ENCODE measurements at regions not wholly inside any gene's neighbourhood (a gene's known extent, or its start where the extent isn't known, plus 50 kb on each side); places are given as distances from the start of the nearest gene placed in this dataset.
"Not testable (repeated sequence)": the region's sequence is repeated elsewhere in the genome, so short reads cannot be mapped to it uniquely, and the experiment has no call there.

- not testable (repeated sequence) for H3F3A ChIP-seq (ENCODE audit: control insufficient read depth, insufficient read depth); H3K79me2 ChIP-seq (ENCODE audit: control insufficient read depth, low read length); H3K27ac ChIP-seq (ENCODE audit: low read depth, low read length); H3K4me3 ChIP-seq (ENCODE audit: low read length); H3K4me2 ChIP-seq (ENCODE audit: low read length); H3K36me3 ChIP-seq (ENCODE audit: control insufficient read depth, low read length); H3K27me3 ChIP-seq (ENCODE audit: control insufficient read depth, low read length); H4K20me1 ChIP-seq (ENCODE audit: control insufficient read depth, insufficient read depth, low read depth, low read length); H3K9me2 ChIP-seq (replicated peaks; ENCODE audit: control insufficient read depth, low read length); H3K4me1 ChIP-seq (ENCODE audit: control insufficient read depth, low read length); H3K9me3 ChIP-seq (ENCODE audit: control insufficient read depth, insufficient read depth, low read length)
These were observed 452.1 kb downstream of the NR4A2 start for GRCh38 chr2:155880382-155880781.

DNA sequence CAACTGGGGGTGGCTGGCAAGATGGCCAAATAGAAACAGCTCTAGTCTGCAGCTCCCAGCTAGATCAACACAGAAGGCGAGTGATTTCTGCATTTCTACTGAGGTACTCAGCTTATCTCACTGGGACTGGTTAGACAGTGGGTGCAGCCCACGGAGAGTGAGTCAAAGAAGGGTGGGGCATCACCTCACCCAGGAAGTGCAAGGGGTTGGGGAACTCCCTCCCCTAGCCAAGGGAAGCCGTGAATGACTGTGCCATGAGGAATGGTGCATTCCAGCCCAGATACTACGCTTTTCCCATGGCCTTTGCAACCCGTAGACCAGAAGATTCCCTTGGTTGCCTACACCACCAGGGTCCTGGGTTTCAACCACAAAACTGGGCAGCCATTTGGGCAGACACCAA is 452.6 kb downstream of the NR4A2 start:
- H3K9me2 ChIP-seq (replicated peaks; ENCODE audit: control insufficient read depth, low read length); H3K27me3 ChIP-seq (ENCODE audit: control insufficient read depth, low read length); H3F3A ChIP-seq (ENCODE audit: control insufficient read depth, insufficient read depth); H3K27ac ChIP-seq (ENCODE audit: low read depth, low read length); H3K4me3 ChIP-seq (ENCODE audit: low read length); H3K79me2 ChIP-seq (ENCODE audit: control insufficient read depth, low read length); H3K4me1 ChIP-seq (ENCODE audit: control insufficient read depth, low read length); H3K36me3 ChIP-seq (ENCODE audit: control insufficient read depth, low read length); H4K20me1 ChIP-seq (ENCODE audit: control insufficient read depth, insufficient read depth, low read depth, low read length); H3K4me2 ChIP-seq (ENCODE audit: low read length); H3K9me3 ChIP-seq (ENCODE audit: control insufficient read depth, insufficient read depth, low read length): not testable (repeated sequence)

GRCh38 chr2:155872396-155872795 is 460.1 kb downstream of the NR4A2 start:
- no peaks in the 10 kb centered on the region for H3K4me1 ChIP-seq (ENCODE audit: control insufficient read depth, low read length)
- TF ChIP-seq EZH2phosphoT487 (IDR thresholded peaks at IDR 0.05; ENCODE audit: borderline replicate concordance, low read length) (no peak), CTCF (IDR thresholded peaks at IDR 0.05; ENCODE audit: low read depth, low read length, poor library complexity, severe bottlenecking) (no peak)
- H3K4me3 ChIP-seq (ENCODE audit: low read length): no peak overlapping the region
- H3K36me3 ChIP-seq (ENCODE audit: control insufficient read depth, low read length): no peaks in the 10 kb centered on the region
- no peak overlapping the region for H3K27ac ChIP-seq (ENCODE audit: low read depth, low read length)
- H4K20me1 ChIP-seq (ENCODE audit: control insufficient read depth, insufficient read depth, low read depth, low read length): no peaks in the 10 kb centered on the region
- no peaks in the 10 kb centered on the region for H3F3A ChIP-seq (ENCODE audit: control insufficient read depth, insufficient read depth)
- no peaks in the 10 kb centered on the region for H3K27me3 ChIP-seq (ENCODE audit: control insufficient read depth, low read length)
- no peaks in the 10 kb centered on the region for H3K9me2 ChIP-seq (replicated peaks; ENCODE audit: control insufficient read depth, low read length)
- H3K79me2 ChIP-seq (ENCODE audit: control insufficient read depth, low read length): no peaks in the 10 kb centered on the region
- H3K9me3 ChIP-seq (ENCODE audit: control insufficient read depth, insufficient read depth, low read length): no peaks in the 10 kb centered on the region
- H3K4me2 ChIP-seq (ENCODE audit: low read length): no peak overlapping the region

GRCh38 chr2:155871940-155872339 is 460.6 kb downstream of the NR4A2 start:
- H4K20me1 ChIP-seq (ENCODE audit: control insufficient read depth, insufficient read depth, low read depth, low read length): no peaks in the 10 kb centered on the region
- H3K4me2 ChIP-seq (ENCODE audit: low read length): no peak overlapping the region
- TF ChIP-seq EZH2phosphoT487 (IDR thresholded peaks at IDR 0.05; ENCODE audit: borderline replicate concordance, low read length) (no peak), CTCF (IDR thresholded peaks at IDR 0.05; ENCODE audit: low read depth, low read length, poor library complexity, severe bottlenecking) (no peak)
- H3F3A ChIP-seq (ENCODE audit: control insufficient read depth, insufficient read depth): no peaks in the 10 kb centered on the region
- H3K9me3 ChIP-seq (ENCODE audit: control insufficient read depth, insufficient read depth, low read length): no peaks in the 10 kb centered on the region
- no peaks in the 10 kb centered on the region for H3K79me2 ChIP-seq (ENCODE audit: control insufficient read depth, low read length)
- H3K4me1 ChIP-seq (ENCODE audit: control insufficient read depth, low read length): no peaks in the 10 kb centered on the region
- no peak overlapping the region for H3K27ac ChIP-seq (ENCODE audit: low read depth, low read length)
- no peaks in the 10 kb centered on the region for H3K9me2 ChIP-seq (replicated peaks; ENCODE audit: control insufficient read depth, low read length)
- H3K27me3 ChIP-seq (ENCODE audit: control insufficient read depth, low read length): no peaks in the 10 kb centered on the region
- H3K36me3 ChIP-seq (ENCODE audit: control insufficient read depth, low read length): no peaks in the 10 kb centered on the region
- no peak overlapping the region for H3K4me3 ChIP-seq (ENCODE audit: low read length)

Data from DOHH2 (cell line).